ENCODE measurements at regions not wholly inside any gene's neighbourhood (a gene's known extent, or its start where the extent isn't known, plus 50 kb on each side); places are given as distances from the start of the nearest gene placed in this dataset.

- dilution Hi-C loops (cut with MboI; ENCODE audit: extremely low pct_ligation_motif_present, low sequenced_read_pairs) = no loop called here
- DNase-seq (ENCODE audit: low read depth, low spot score) = no peak
- no peaks in the 10 kb centered on the region for H3K4me1 ChIP-seq (ENCODE audit: control insufficient read depth, extremely low read depth, insufficient read depth, low read length)
- H3K4me3 ChIP-seq (ENCODE audit: control insufficient read depth in 2 of 3, extremely low read depth in 1 of 3, insufficient read depth in 2 of 3, low read depth in 1 of 3, low read length in 3 of 3) = no peak overlapping the region
- H3K9me1 ChIP-seq (ENCODE audit: control insufficient read depth, extremely low read depth, insufficient read depth, low read length) = no peaks in the 10 kb centered on the region
- peaks cover 3% of the 10 kb centered on the region for H3K9me3 ChIP-seq (ENCODE audit: control insufficient read depth, low read depth, low read length)
- no peaks in the 10 kb centered on the region for H3K27me3 ChIP-seq (ENCODE audit: control insufficient read depth, extremely low read depth, insufficient read depth, low read length)
- H2AFZ ChIP-seq (ENCODE audit: control insufficient read depth, low read length) = no peak overlapping the region
- H3K9ac ChIP-seq (ENCODE audit: control insufficient read depth, extremely low read depth, insufficient read depth, low read length) = no peak overlapping the region
- no peaks in the 10 kb centered on the region for H3K79me2 ChIP-seq (ENCODE audit: control insufficient read depth, insufficient read depth, low read length)
- no peaks in the 10 kb centered on the region for H3K36me3 ChIP-seq (ENCODE audit: control insufficient read depth in 2 of 2, extremely low read depth in 1 of 2, insufficient read depth in 2 of 2, low read length in 2 of 2)
- TF ChIP-seq CTCF (optimal IDR thresholded peaks at IDR 0.05 in 1 of 3, IDR thresholded peaks at IDR 0.05 in 1 of 3, conservative IDR thresholded peaks at IDR 0.05 in 1 of 3; ENCODE audit: extremely low read depth in 1 of 3, insufficient read depth in 2 of 3, low read length in 3 of 3) (no peak), EZH2 (IDR thresholded peaks at IDR 0.05; ENCODE audit: low read length) (no peak)
- FAIRE-seq = no peak
- no peak overlapping the region for H3K4me2 ChIP-seq (ENCODE audit: control insufficient read depth, extremely low read depth, insufficient read depth, low read depth, low read length)
- H3K27ac ChIP-seq (ENCODE audit: control insufficient read depth, insufficient read depth, low read length) = no peak overlapping the region
- H4K20me1 ChIP-seq (ENCODE audit: control insufficient read depth, extremely low read depth, insufficient read depth, low read length) = no peaks in the 10 kb centered on the region
Observed at GRCh38 chr4:175499735-175500352, 312.2 kb downstream of the GPM6A start.

GRCh38 chr4:175504318-175504717 lies 307.7 kb downstream of the GPM6A start:
- no peaks in the 10 kb centered on the region for H3K27me3 ChIP-seq (ENCODE audit: control insufficient read depth, extremely low read depth, insufficient read depth, low read length)
- no peaks in the 10 kb centered on the region for H3K9me1 ChIP-seq (ENCODE audit: control insufficient read depth, extremely low read depth, insufficient read depth, low read length)
- H2AFZ ChIP-seq (ENCODE audit: control insufficient read depth, low read length) = no peak overlapping the region
- H3K27ac ChIP-seq (ENCODE audit: control insufficient read depth, insufficient read depth, low read length) = no peak overlapping the region
- H3K9ac ChIP-seq (ENCODE audit: control insufficient read depth, extremely low read depth, insufficient read depth, low read length) = no peak overlapping the region
- H3K4me1 ChIP-seq (ENCODE audit: control insufficient read depth, extremely low read depth, insufficient read depth, low read length) = no peaks in the 10 kb centered on the region
- no peak for TF ChIP-seq CTCF (optimal IDR thresholded peaks at IDR 0.05 in 1 of 3, IDR thresholded peaks at IDR 0.05 in 1 of 3, conservative IDR thresholded peaks at IDR 0.05 in 1 of 3; ENCODE audit: extremely low read depth in 1 of 3, insufficient read depth in 2 of 3, low read length in 3 of 3)
- TF ChIP-seq EZH2 (IDR thresholded peaks at IDR 0.05; ENCODE audit: low read length) = no peak
- no peaks in the 10 kb centered on the region for H4K20me1 ChIP-seq (ENCODE audit: control insufficient read depth, extremely low read depth, insufficient read depth, low read length)
- H3K4me2 ChIP-seq (ENCODE audit: control insufficient read depth, extremely low read depth, insufficient read depth, low read depth, low read length) = no peak overlapping the region
- dilution Hi-C loops (cut with MboI; ENCODE audit: extremely low pct_ligation_motif_present, low sequenced_read_pairs) = no loop called here
- no peaks in the 10 kb centered on the region for H3K36me3 ChIP-seq (ENCODE audit: control insufficient read depth in 2 of 2, extremely low read depth in 1 of 2, insufficient read depth in 2 of 2, low read length in 2 of 2)
- H3K79me2 ChIP-seq (ENCODE audit: control insufficient read depth, insufficient read depth, low read length) = no peaks in the 10 kb centered on the region
- FAIRE-seq (no peak), DNase-seq (ENCODE audit: low read depth, low spot score) (no peak)
- peaks cover 3% of the 10 kb centered on the region for H3K9me3 ChIP-seq (ENCODE audit: control insufficient read depth, low read depth, low read length)
- no peak overlapping the region for H3K4me3 ChIP-seq (ENCODE audit: control insufficient read depth in 2 of 3, extremely low read depth in 1 of 3, insufficient read depth in 2 of 3, low read depth in 1 of 3, low read length in 3 of 3)

Data from keratinocyte (primary cell).